Upper lobe of left lung (tissue), 4 donors: ENCODE measurements at regions not wholly inside any gene's neighbourhood (a gene's known extent, or its start where the extent isn't known, plus 50 kb on each side); places are given as distances from the start of the nearest gene placed in this dataset.

Experiments
- EP300 ChIP-seq, 4 donors: sonication (generic); formaldehyde crosslinking; IDR thresholded peaks; one replicate each; pipeline ENCODE4 v1.5.1; 2017; ENCODE audit warnings: antibody characterized with exemption in 4 of 4, control low read depth in 2 of 4
- POLR2A ChIP-seq, 4 donors: fragments of 450-650 bp; IDR thresholded peaks; one replicate each; pipeline ENCODE4 v1.5.1; 2016 to 2017; ENCODE audit warnings: antibody characterized with exemption in 4 of 4, mild to moderate bottlenecking in 2 of 4
- POLR2AphosphoS5 ChIP-seq, 2 donors: sonication (generic); formaldehyde crosslinking; IDR thresholded peaks; one replicate each; pipeline ENCODE4 v1.5.1; 2017; ENCODE audit warnings: antibody characterized with exemption in 2 of 2
- TF ChIP-seq, protein P1 (sequence below), 6 experiments: fragments of 450-650 bp in 4 of 6; fragments of 200-600 bp in 2 of 6; sonication (generic) in 2 of 6; IDR thresholded peaks; one replicate each; pipeline ENCODE4 v1.5.1; 2016 to 2019; ENCODE audit warnings: antibody characterized with exemption in 6 of 6

DNA sequence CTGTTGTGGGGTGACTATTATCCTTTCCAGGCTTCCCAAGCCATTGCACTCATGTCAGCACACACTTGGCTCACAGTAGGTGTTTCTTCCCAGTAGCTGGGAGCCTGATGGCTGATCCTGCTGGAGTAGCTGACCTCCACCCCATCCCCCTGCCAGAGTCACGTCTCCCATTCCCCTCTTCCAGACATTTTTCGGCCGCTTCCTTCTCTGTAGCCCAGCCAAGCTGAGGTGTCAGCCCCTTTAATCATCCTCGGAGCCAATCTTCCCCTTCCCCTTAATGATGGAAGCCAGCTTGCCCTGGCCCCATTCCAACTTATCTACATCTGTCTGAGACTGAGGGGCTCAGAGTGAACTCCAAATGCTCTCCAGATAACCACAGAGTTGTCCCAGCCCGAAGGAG is 550.7 kb downstream of the MN1 start:
- TF ChIP-seq, protein P1, sequence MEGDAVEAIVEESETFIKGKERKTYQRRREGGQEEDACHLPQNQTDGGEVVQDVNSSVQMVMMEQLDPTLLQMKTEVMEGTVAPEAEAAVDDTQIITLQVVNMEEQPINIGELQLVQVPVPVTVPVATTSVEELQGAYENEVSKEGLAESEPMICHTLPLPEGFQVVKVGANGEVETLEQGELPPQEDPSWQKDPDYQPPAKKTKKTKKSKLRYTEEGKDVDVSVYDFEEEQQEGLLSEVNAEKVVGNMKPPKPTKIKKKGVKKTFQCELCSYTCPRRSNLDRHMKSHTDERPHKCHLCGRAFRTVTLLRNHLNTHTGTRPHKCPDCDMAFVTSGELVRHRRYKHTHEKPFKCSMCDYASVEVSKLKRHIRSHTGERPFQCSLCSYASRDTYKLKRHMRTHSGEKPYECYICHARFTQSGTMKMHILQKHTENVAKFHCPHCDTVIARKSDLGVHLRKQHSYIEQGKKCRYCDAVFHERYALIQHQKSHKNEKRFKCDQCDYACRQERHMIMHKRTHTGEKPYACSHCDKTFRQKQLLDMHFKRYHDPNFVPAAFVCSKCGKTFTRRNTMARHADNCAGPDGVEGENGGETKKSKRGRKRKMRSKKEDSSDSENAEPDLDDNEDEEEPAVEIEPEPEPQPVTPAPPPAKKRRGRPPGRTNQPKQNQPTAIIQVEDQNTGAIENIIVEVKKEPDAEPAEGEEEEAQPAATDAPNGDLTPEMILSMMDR (IDR thresholded peaks at IDR 0.05): no peak
- TF ChIP-seq POLR2A (IDR thresholded peaks at IDR 0.05) (no peak), POLR2AphosphoS5 (IDR thresholded peaks at IDR 0.05) (no peak), EP300 (IDR thresholded peaks at IDR 0.05) (no peak)
